ENCODE measurements at regions not wholly inside any gene's neighbourhood (a gene's known extent, or its start where the extent isn't known, plus 50 kb on each side); places are given as distances from the start of the nearest gene placed in this dataset.

DNA sequence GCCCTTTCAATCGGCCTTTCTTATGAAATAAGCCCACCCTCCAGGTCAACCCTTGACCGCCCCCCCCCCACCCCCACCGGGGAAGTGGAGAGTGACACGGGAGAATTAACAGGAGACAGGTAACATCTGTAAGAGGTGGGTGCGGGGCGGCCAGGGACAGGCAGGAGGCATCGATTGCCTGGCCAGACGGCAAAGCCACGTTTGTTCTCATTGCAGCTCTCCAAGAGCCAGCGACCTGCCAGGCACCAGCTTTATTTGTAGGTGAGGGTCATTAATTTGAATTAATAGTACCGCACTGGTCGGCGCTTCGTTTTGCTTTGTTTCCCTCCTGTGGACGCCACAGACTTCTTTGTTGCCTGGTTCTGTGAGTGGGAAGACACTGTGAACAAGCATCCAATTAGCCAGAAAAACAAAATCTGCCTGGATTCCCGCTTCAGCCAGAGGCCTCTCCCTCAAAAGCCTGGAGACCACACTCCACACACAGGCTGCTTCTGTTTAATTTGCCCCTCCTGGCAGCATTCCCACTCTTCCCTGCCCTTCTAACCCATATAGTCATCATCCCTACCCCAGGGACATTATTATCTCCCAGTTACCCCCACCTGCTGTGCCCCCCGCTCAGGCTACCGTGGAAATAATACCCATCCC, 104.5 kb upstream of the OPCML start:
- 21% methylated on average over 18 of the region's 18 CpGs for WGBS (ENCODE audit: low lambda C conversion rate)
- TF ChIP-seq ARNTL (CRISPR knock-in tag; IDR thresholded peaks at IDR 0.05) (no peak), RNF2 (conservative IDR thresholded peaks at IDR 0.05; ENCODE audit: low read depth) (no peak)
- H3K27ac ChIP-seq (ENCODE audit: extremely low read length, insufficient read depth, low read length), result no peak overlapping the region
- no peak overlapping the region for H3K4me2 ChIP-seq (ENCODE audit: low read depth, low read length)
- intact Hi-C loops (cut with micrococcal nuclease; ENCODE audit: unreplicated experiment), result no loop called here
- no peaks in the 10 kb centered on the region for H3K4me1 ChIP-seq (ENCODE audit: insufficient read depth, low read length)
- DNase-seq (ENCODE audit: low spot score) (no peak), FAIRE-seq (no peak), ATAC-seq (no peak)
- no peaks in the 10 kb centered on the region for H3K79me2 ChIP-seq (ENCODE audit: insufficient read depth, low read length)
- H4K20me1 ChIP-seq (ENCODE audit: insufficient read depth, low read length), result no peaks in the 10 kb centered on the region
- H2AFZ ChIP-seq (ENCODE audit: low read length), result no peak overlapping the region
- H3K36me3 ChIP-seq (replicated peaks in 1 of 2; ENCODE audit: control insufficient read depth in 1 of 2, insufficient read depth in 2 of 2, low read length in 2 of 2), result no peaks in the 10 kb centered on the region
- BruUV-seq (replicated peaks), result no TSS peak
- no peaks in the 10 kb centered on the region for H3K9me3 ChIP-seq (ENCODE audit: low read length)
- H3K27me3 ChIP-seq (ENCODE audit: control insufficient read depth in 1 of 2, insufficient read depth in 2 of 2, low read length in 2 of 2), result no peaks in the 10 kb centered on the region; a peak in 1 of 5 replicates
- no peak overlapping the region for H3K9ac ChIP-seq (ENCODE audit: insufficient read depth, low read depth, low read length)
- in situ Hi-C loops (cut with HindIII; ENCODE audit: extremely low pct_ligation_motif_present, low pct_unique_long_range_greater_than_20kb), result no loop called here
- no peak overlapping the region for H3K4me3 ChIP-seq (replicated peaks in 1 of 3; ENCODE audit: insufficient read depth in 1 of 3, low read depth in 2 of 3, low read length in 3 of 3)
- ChIA-PET POLR2A (no interaction called here), CTCF (ENCODE audit: low intra/inter-chr PET ratio, low total read pairs) (no interaction called here)

DNA sequence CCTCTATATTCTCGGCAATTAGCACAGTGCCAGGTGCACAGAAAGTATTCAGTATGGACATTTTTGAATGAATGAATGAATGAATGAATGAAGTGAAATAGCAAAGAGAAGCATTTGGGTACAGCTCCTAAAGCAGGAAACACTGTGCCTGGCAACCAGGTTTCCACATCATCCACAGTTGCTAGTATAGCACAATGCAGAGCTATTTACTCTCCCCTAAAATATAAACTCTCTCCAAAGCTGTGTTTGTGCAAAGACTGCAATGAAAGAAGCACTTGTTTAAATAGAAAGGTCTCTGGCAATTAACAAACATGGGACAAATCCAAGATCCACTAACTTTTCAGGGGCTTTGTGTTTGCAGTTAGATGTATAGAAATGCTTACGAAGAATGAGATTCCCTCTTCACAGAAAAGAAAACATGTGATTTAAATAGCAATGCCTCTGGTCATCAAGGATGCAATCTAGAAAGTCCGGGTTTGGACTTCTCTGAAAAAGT, 103.0 kb upstream of the OPCML start:
- Histone ChIP-seq H3K36me3 (replicated peaks in 1 of 2; ENCODE audit: control insufficient read depth in 1 of 2, insufficient read depth in 2 of 2, low read length in 2 of 2) (no peaks in the 10 kb centered on the region), H3K4me2 (ENCODE audit: low read depth, low read length) (no peak overlapping the region), H2AFZ (ENCODE audit: low read length) (no peak overlapping the region), H3K79me2 (ENCODE audit: insufficient read depth, low read length) (no peaks in the 10 kb centered on the region), H3K4me1 (ENCODE audit: insufficient read depth, low read length) (no peaks in the 10 kb centered on the region), H3K9me3 (ENCODE audit: low read length) (no peaks in the 10 kb centered on the region), H3K27me3 (ENCODE audit: control insufficient read depth in 1 of 2, insufficient read depth in 2 of 2, low read length in 2 of 2) (no peaks in the 10 kb centered on the region; a peak in 1 of 5 replicates), H3K27ac (ENCODE audit: extremely low read length, insufficient read depth, low read length) (no peak overlapping the region), H3K9ac (ENCODE audit: insufficient read depth, low read depth, low read length) (no peak overlapping the region), H4K20me1 (ENCODE audit: insufficient read depth, low read length) (no peaks in the 10 kb centered on the region), H3K4me3 (replicated peaks in 1 of 3; ENCODE audit: insufficient read depth in 1 of 3, low read depth in 2 of 3, low read length in 3 of 3) (no peak overlapping the region)
- no peak for ATAC-seq
- no TSS peak for BruUV-seq (replicated peaks)
- CTCF ChIA-PET (ENCODE audit: low intra/inter-chr PET ratio, low total read pairs), result no interaction called here
- intact Hi-C loops (cut with micrococcal nuclease; ENCODE audit: unreplicated experiment) (no loop called here), in situ Hi-C loops (cut with HindIII; ENCODE audit: extremely low pct_ligation_motif_present, low pct_unique_long_range_greater_than_20kb) (no loop called here)
- POLR2A ChIA-PET, result no interaction called here
- 3% methylated on average over 3 of the region's 3 CpGs for WGBS (ENCODE audit: low lambda C conversion rate)
- no peak for FAIRE-seq
- DNase-seq (ENCODE audit: low spot score), result no peak
- TF ChIP-seq, protein P1, sequence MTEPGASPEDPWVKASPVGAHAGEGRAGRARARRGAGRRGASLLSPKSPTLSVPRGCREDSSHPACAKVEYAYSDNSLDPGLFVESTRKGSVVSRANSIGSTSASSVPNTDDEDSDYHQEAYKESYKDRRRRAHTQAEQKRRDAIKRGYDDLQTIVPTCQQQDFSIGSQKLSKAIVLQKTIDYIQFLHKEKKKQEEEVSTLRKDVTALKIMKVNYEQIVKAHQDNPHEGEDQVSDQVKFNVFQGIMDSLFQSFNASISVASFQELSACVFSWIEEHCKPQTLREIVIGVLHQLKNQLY (CRISPR knock-in tag; IDR thresholded peaks at IDR 0.05), result no peak
- TF ChIP-seq, protein P2, sequence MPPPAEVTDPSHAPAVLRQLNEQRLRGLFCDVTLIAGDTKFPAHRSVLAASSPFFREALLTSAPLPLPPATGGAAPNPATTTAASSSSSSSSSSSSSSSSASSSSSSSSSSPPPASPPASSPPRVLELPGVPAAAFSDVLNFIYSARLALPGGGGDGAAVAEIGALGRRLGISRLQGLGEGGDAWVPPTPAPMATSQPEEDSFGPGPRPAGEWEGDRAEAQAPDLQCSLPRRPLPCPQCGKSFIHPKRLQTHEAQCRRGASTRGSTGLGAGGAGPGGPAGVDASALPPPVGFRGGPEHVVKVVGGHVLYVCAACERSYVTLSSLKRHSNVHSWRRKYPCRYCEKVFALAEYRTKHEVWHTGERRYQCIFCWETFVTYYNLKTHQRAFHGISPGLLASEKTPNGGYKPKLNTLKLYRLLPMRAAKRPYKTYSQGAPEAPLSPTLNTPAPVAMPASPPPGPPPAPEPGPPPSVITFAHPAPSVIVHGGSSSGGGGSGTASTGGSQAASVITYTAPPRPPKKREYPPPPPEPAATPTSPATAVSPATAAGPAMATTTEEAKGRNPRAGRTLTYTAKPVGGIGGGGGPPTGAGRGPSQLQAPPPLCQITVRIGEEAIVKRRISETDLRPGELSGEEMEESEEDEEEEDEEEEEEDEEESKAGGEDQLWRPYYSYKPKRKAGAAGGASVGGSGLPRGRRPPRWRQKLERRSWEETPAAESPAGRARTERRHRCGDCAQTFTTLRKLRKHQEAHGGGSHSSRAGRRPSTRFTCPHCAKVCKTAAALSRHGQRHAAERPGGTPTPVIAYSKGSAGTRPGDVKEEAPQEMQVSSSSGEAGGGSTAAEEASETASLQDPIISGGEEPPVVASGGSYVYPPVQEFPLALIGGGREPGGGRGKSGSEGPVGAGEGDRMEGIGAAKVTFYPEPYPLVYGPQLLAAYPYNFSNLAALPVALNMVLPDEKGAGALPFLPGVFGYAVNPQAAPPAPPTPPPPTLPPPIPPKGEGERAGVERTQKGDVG (CRISPR knock-in tag; IDR thresholded peaks at IDR 0.05; ENCODE audit: borderline replicate concordance), result no peak
- no peak for TF ChIP-seq KMT2A (CRISPR knock-in tag; IDR thresholded peaks at IDR 0.05)
- no peak for TF ChIP-seq PAWR (CRISPR knock-in tag; IDR thresholded peaks at IDR 0.05; ENCODE audit: borderline replicate concordance)
- TF ChIP-seq ARNT2 (CRISPR knock-in tag; IDR thresholded peaks at IDR 0.05; ENCODE audit: low read depth), result no peak
- no peak for TF ChIP-seq SNRNP70 (IDR thresholded peaks at IDR 0.05; ENCODE audit: low read depth, low read length)
- TF ChIP-seq ZNF761 (CRISPR knock-in tag; conservative IDR thresholded peaks at IDR 0.05), result no peak
- TF ChIP-seq ZFP90 (CRISPR knock-in tag; IDR thresholded peaks at IDR 0.05; ENCODE audit: borderline replicate concordance), result no peak
- TF ChIP-seq ZFP62 (CRISPR knock-in tag; IDR thresholded peaks at IDR 0.05), result no peak
- TF ChIP-seq ZNF317 (CRISPR knock-in tag; IDR thresholded peaks at IDR 0.05), result no peak
- TF ChIP-seq ZNF329 (CRISPR knock-in tag; IDR thresholded peaks at IDR 0.05; ENCODE audit: low read depth), result no peak
- TF ChIP-seq, protein P3, sequence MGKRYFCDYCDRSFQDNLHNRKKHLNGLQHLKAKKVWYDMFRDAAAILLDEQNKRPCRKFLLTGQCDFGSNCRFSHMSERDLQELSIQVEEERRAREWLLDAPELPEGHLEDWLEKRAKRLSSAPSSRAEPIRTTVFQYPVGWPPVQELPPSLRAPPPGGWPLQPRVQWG (CRISPR knock-in tag; IDR thresholded peaks at IDR 0.05; ENCODE audit: borderline replicate concordance, low read depth), result no peak
- no peak for TF ChIP-seq TRIM24 (CRISPR knock-in tag; IDR thresholded peaks at IDR 0.05)
- no peak for TF ChIP-seq ZNF558 (CRISPR knock-in tag; IDR thresholded peaks at IDR 0.05; ENCODE audit: borderline replicate concordance)
